ENCODE measurements at regions not wholly inside any gene's neighbourhood (a gene's known extent, or its start where the extent isn't known, plus 50 kb on each side); places are given as distances from the start of the nearest gene placed in this dataset.
"Not testable (repeated sequence)": the region's sequence is repeated elsewhere in the genome, so short reads cannot be mapped to it uniquely, and the experiment has no call there.

- not testable (repeated sequence) for DNase-seq (ENCODE audit: low read depth)
Observed at GRCh38 chr2:51779723-51780122, 747.8 kb upstream of the NRXN1 start.

- DNase-seq (ENCODE audit: low read depth) = no peak
Observed at GRCh38 chr2:51778806-51779205, 746.9 kb upstream of the NRXN1 start.

GRCh38 chr2:51774606-51775005, 742.7 kb upstream of the NRXN1 start:
- not testable (repeated sequence) for DNase-seq (ENCODE audit: low read depth)

- DNase-seq (ENCODE audit: low read depth) = no peak
Observed at GRCh38 chr2:51760441-51760840, 728.5 kb upstream of the NRXN1 start.

GRCh38 chr2:51758081-51758480, 726.1 kb upstream of the NRXN1 start:
- DNase-seq (ENCODE audit: low read depth) = no peak

- no peak for DNase-seq (ENCODE audit: low read depth)
Observed at GRCh38 chr2:51734115-51734514, 702.2 kb upstream of the NRXN1 start.

GRCh38 chr2:51723691-51724090, 691.8 kb upstream of the NRXN1 start:
- DNase-seq (ENCODE audit: low read depth) = no peak

- peak; percentile 3 for DNase-seq (ENCODE audit: low read depth)
Observed at GRCh38 chr2:51722311-51722710, 690.4 kb upstream of the NRXN1 start.

- DNase-seq (ENCODE audit: low read depth) = no peak
Observed at GRCh38 chr2:51720826-51721225, 688.9 kb upstream of the NRXN1 start.

GRCh38 chr2:51718881-51719280, 686.9 kb upstream of the NRXN1 start:
- no peak for DNase-seq (ENCODE audit: low read depth)

GRCh38 chr2:51717312-51717711, 685.4 kb upstream of the NRXN1 start:
- peak; percentile 6 for DNase-seq (ENCODE audit: low read depth)

- no peak for DNase-seq (ENCODE audit: low read depth)
Observed at GRCh38 chr2:51711766-51712165, 679.8 kb upstream of the NRXN1 start.

- DNase-seq (ENCODE audit: low read depth) = no peak
Observed at GRCh38 chr2:51710222-51710621, 678.3 kb upstream of the NRXN1 start.

- no peak for DNase-seq (ENCODE audit: low read depth)
Observed at GRCh38 chr2:51707625-51708024, 675.7 kb upstream of the NRXN1 start.

GRCh38 chr2:51706220-51706619, 674.3 kb upstream of the NRXN1 start:
- DNase-seq (ENCODE audit: low read depth) = no peak

GRCh38 chr2:51705417-51705816, 673.5 kb upstream of the NRXN1 start:
- DNase-seq (ENCODE audit: low read depth) = no peak

GRCh38 chr2:51698021-51698420, 666.1 kb upstream of the NRXN1 start:
- DNase-seq (ENCODE audit: low read depth) = no peak

GRCh38 chr2:51697095-51697494, 665.2 kb upstream of the NRXN1 start:
- DNase-seq (ENCODE audit: low read depth) = no peak

GRCh38 chr2:51695531-51695930, 663.6 kb upstream of the NRXN1 start:
- DNase-seq (ENCODE audit: low read depth) = no peak

- DNase-seq (ENCODE audit: low read depth) = no peak
Observed at GRCh38 chr2:51693640-51694039, 661.7 kb upstream of the NRXN1 start.

GRCh38 chr2:51681854-51682253, 649.9 kb upstream of the NRXN1 start:
- DNase-seq (ENCODE audit: low read depth) = no peak

GRCh38 chr2:51673628-51674027, 641.7 kb upstream of the NRXN1 start:
- DNase-seq (ENCODE audit: low read depth) = no peak

GRCh38 chr2:51667679-51668078, 635.7 kb upstream of the NRXN1 start:
- DNase-seq (ENCODE audit: low read depth) = no peak

GRCh38 chr2:51662187-51662586, 630.3 kb upstream of the NRXN1 start:
- DNase-seq (ENCODE audit: low read depth) = no peak

GRCh38 chr2:51657849-51658248, 625.9 kb upstream of the NRXN1 start:
- DNase-seq (ENCODE audit: low read depth) = no peak

Data from ELR (cell line).